Body of pancreas (tissue), 4 donors: ENCODE measurements at regions not wholly inside any gene's neighbourhood (a gene's known extent, or its start where the extent isn't known, plus 50 kb on each side); places are given as distances from the start of the nearest gene placed in this dataset.

Experiments
- POLR2A ChIP-seq, 3 donors: fragments of 450-650 bp; IDR thresholded peaks; one replicate each; pipeline ENCODE4 v1.6.1; 2016; ENCODE audit warnings: antibody characterized with exemption in 3 of 3, mild to moderate bottlenecking in 2 of 3
- TF ChIP-seq, protein P1 (sequence below), 7 experiments: fragments of 450-650 bp in 4 of 7; fragments of 200-600 bp in 3 of 7; sonication (generic) in 3 of 7; IDR thresholded peaks; one replicate each; pipeline ENCODE4 v1.5.1; 2016 to 2019; ENCODE audit warnings: antibody characterized with exemption in 7 of 7

GRCh38 chr5:15233566-15233965, 266.4 kb upstream of the FBXL7 start:
- TF ChIP-seq, protein P1, sequence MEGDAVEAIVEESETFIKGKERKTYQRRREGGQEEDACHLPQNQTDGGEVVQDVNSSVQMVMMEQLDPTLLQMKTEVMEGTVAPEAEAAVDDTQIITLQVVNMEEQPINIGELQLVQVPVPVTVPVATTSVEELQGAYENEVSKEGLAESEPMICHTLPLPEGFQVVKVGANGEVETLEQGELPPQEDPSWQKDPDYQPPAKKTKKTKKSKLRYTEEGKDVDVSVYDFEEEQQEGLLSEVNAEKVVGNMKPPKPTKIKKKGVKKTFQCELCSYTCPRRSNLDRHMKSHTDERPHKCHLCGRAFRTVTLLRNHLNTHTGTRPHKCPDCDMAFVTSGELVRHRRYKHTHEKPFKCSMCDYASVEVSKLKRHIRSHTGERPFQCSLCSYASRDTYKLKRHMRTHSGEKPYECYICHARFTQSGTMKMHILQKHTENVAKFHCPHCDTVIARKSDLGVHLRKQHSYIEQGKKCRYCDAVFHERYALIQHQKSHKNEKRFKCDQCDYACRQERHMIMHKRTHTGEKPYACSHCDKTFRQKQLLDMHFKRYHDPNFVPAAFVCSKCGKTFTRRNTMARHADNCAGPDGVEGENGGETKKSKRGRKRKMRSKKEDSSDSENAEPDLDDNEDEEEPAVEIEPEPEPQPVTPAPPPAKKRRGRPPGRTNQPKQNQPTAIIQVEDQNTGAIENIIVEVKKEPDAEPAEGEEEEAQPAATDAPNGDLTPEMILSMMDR (IDR thresholded peaks at IDR 0.05): no peak
- no peak for TF ChIP-seq POLR2A (IDR thresholded peaks at IDR 0.05)
